ENCODE measurements at regions not wholly inside any gene's neighbourhood (a gene's known extent, or its start where the extent isn't known, plus 50 kb on each side); places are given as distances from the start of the nearest gene placed in this dataset.

GRCh38 chr6:84421031-84421430 lies 193.6 kb upstream of the CEP162 start:
- no peak for DNase-seq (ENCODE audit: low spot score)

GRCh38 chr6:84417260-84417659 lies 189.8 kb upstream of the CEP162 start:
- no peak for DNase-seq (ENCODE audit: low spot score)

GRCh38 chr6:84416043-84416657 lies 188.7 kb upstream of the CEP162 start:
- no peak for DNase-seq (ENCODE audit: low spot score)

GRCh38 chr6:84415517-84415916 lies 188.1 kb upstream of the CEP162 start:
- DNase-seq (ENCODE audit: low spot score): no peak

- DNase-seq (ENCODE audit: low spot score): no peak
Measured at GRCh38 chr6:84415068-84415467, 187.6 kb upstream of the CEP162 start.

GRCh38 chr6:84414531-84414930 lies 187.1 kb upstream of the CEP162 start:
- DNase-seq (ENCODE audit: low spot score): no peak

GRCh38 chr6:84411060-84411629 lies 183.7 kb upstream of the CEP162 start:
- no peak for DNase-seq (ENCODE audit: low spot score)

- no peak for DNase-seq (ENCODE audit: low spot score)
Measured at GRCh38 chr6:84409911-84410310, 182.5 kb upstream of the CEP162 start.

- no peak for DNase-seq (ENCODE audit: low spot score)
Measured at GRCh38 chr6:84408028-84408427, 180.6 kb upstream of the CEP162 start.

- DNase-seq (ENCODE audit: low spot score): no peak
Measured at GRCh38 chr6:84403545-84403944, 176.1 kb upstream of the CEP162 start.

GRCh38 chr6:84399003-84399402 lies 171.6 kb upstream of the CEP162 start:
- no peak for DNase-seq (ENCODE audit: low spot score)

GRCh38 chr6:84392261-84392660 lies 164.8 kb upstream of the CEP162 start:
- no peak for DNase-seq (ENCODE audit: low spot score)

GRCh38 chr6:84390851-84391250 lies 163.4 kb upstream of the CEP162 start:
- DNase-seq (ENCODE audit: low spot score): no peak

GRCh38 chr6:84390334-84390733 lies 162.9 kb upstream of the CEP162 start:
- no peak for DNase-seq (ENCODE audit: low spot score)

GRCh38 chr6:84379142-84379541 lies 151.7 kb upstream of the CEP162 start:
- no peak for DNase-seq (ENCODE audit: low spot score)

- no peak for DNase-seq (ENCODE audit: low spot score)
Measured at GRCh38 chr6:84372290-84372689, 144.8 kb upstream of the CEP162 start.

- DNase-seq (ENCODE audit: low spot score): no peak
Measured at GRCh38 chr6:84371681-84372080, 144.2 kb upstream of the CEP162 start.

GRCh38 chr6:84362193-84362821 lies 134.9 kb upstream of the CEP162 start:
- no peak for DNase-seq (ENCODE audit: low spot score)

GRCh38 chr6:84361372-84362192 lies 134.1 kb upstream of the CEP162 start:
- no peak for DNase-seq (ENCODE audit: low spot score)

- DNase-seq (ENCODE audit: low spot score): no peak
Measured at GRCh38 chr6:84360039-84360438, 132.6 kb upstream of the CEP162 start.

GRCh38 chr6:84358581-84358980 lies 131.1 kb upstream of the CEP162 start:
- no peak for DNase-seq (ENCODE audit: low spot score)

- no peak for DNase-seq (ENCODE audit: low spot score)
Measured at GRCh38 chr6:84357631-84358030, 130.2 kb upstream of the CEP162 start.

- DNase-seq (ENCODE audit: low spot score): no peak
Measured at GRCh38 chr6:84356907-84357306, 129.5 kb upstream of the CEP162 start.
